ENCODE measurements at regions not wholly inside any gene's neighbourhood (a gene's known extent, or its start where the extent isn't known, plus 50 kb on each side); places are given as distances from the start of the nearest gene placed in this dataset.
A peak's percentile ranks its signal among the peaks of the same experiment; 100 is the strongest.

- H3K9me3 ChIP-seq (replicated peaks) = peaks cover 5% of the 10 kb centered on the region
- intact Hi-C loops (cut with micrococcal nuclease) = no loop called here
- TF ChIP-seq CTCF (IDR thresholded peaks at IDR 0.05; ENCODE audit: borderline replicate concordance) = no peak
- H3K27me3 ChIP-seq (ENCODE audit: low read depth) = no peaks in the 10 kb centered on the region
- peaks cover 10% of the 10 kb centered on the region for H3K4me1 ChIP-seq
- no peak for DNase-seq
- no peak overlapping the region for H3K4me3 ChIP-seq
- H3K36me3 ChIP-seq = no peaks in the 10 kb centered on the region
- H3K27ac ChIP-seq (replicated peaks) = no peak overlapping the region
Observed at GRCh38 chr2:12605366-12605765, 111.4 kb upstream of the TRIB2 start.

- no peaks in the 10 kb centered on the region for H3K36me3 ChIP-seq
- no peak for TF ChIP-seq CTCF (IDR thresholded peaks at IDR 0.05; ENCODE audit: borderline replicate concordance)
- intact Hi-C loops (cut with micrococcal nuclease) = no loop called here
- H3K4me3 ChIP-seq = no peak overlapping the region
- H3K27me3 ChIP-seq (ENCODE audit: low read depth) = no peaks in the 10 kb centered on the region
- H3K27ac ChIP-seq (replicated peaks) = no peak overlapping the region
- H3K4me1 ChIP-seq = peaks cover 10% of the 10 kb centered on the region
- DNase-seq = no peak
- H3K9me3 ChIP-seq (replicated peaks) = peaks cover 7% of the 10 kb centered on the region
Observed at GRCh38 chr2:12605936-12606335, 110.8 kb upstream of the TRIB2 start.

- H3K36me3 ChIP-seq = no peaks in the 10 kb centered on the region
- peaks cover 7% of the 10 kb centered on the region for H3K9me3 ChIP-seq (replicated peaks)
- H3K27ac ChIP-seq (replicated peaks) = no peak overlapping the region
- H3K27me3 ChIP-seq (ENCODE audit: low read depth) = no peaks in the 10 kb centered on the region
- intact Hi-C loops (cut with micrococcal nuclease) = no loop called here
- DNase-seq = no peak
- peak; percentile 34 for TF ChIP-seq CTCF (IDR thresholded peaks at IDR 0.05; ENCODE audit: borderline replicate concordance)
- H3K4me3 ChIP-seq = no peak overlapping the region
- H3K4me1 ChIP-seq = peaks cover 10% of the 10 kb centered on the region
Observed at GRCh38 chr2:12606472-12607000, 110.2 kb upstream of the TRIB2 start.

GRCh38 chr2:12607971-12608370 lies 108.8 kb upstream of the TRIB2 start:
- TF ChIP-seq CTCF (IDR thresholded peaks at IDR 0.05; ENCODE audit: borderline replicate concordance) = no peak
- DNase-seq = no peak

GRCh38 chr2:12610314-12610713 lies 106.4 kb upstream of the TRIB2 start:
- intact Hi-C loops (cut with micrococcal nuclease) = no loop called here
- no peak for TF ChIP-seq CTCF (IDR thresholded peaks at IDR 0.05; ENCODE audit: borderline replicate concordance)
- no peak for DNase-seq
- Histone ChIP-seq H3K4me3 (no peak overlapping the region), H3K4me1 (peaks cover 10% of the 10 kb centered on the region), H3K9me3 (replicated peaks) (peaks cover 7% of the 10 kb centered on the region), H3K27me3 (ENCODE audit: low read depth) (no peaks in the 10 kb centered on the region), H3K27ac (replicated peaks) (no peak overlapping the region), H3K36me3 (no peaks in the 10 kb centered on the region)

More at GRCh38 chr2:12607971-12608370, 108.8 kb upstream of the TRIB2 start:
- intact Hi-C loops (cut with micrococcal nuclease) = no loop called here
- Histone ChIP-seq H3K4me3 (no peak overlapping the region), H3K9me3 (replicated peaks) (peaks cover 7% of the 10 kb centered on the region), H3K4me1 (peaks cover 10% of the 10 kb centered on the region), H3K36me3 (no peaks in the 10 kb centered on the region), H3K27me3 (ENCODE audit: low read depth) (no peaks in the 10 kb centered on the region), H3K27ac (replicated peaks) (no peak overlapping the region)

Measured in left ventricle myocardium inferior (tissue), 1 donor.